Skeletal muscle satellite cell (primary cell): ENCODE measurements at regions not wholly inside any gene's neighbourhood (a gene's known extent, or its start where the extent isn't known, plus 50 kb on each side); places are given as distances from the start of the nearest gene placed in this dataset.
"Not testable (repeated sequence)": the region's sequence is repeated elsewhere in the genome, so short reads cannot be mapped to it uniquely, and the experiment has no call there.

Experiments used
- H3K27me3 ChIP-seq: 2 replicates; pipeline ENCODE4 v1.7.0; 2013; ENCODE audit warnings: low read length; ENCODE audit not compliant: control insufficient read depth, insufficient read depth
- H3K36me3 ChIP-seq: 2 replicates; pipeline ENCODE4 v1.7.0; 2013; ENCODE audit warnings: mild to moderate bottlenecking, control low read depth, low read length; ENCODE audit not compliant: insufficient read depth
- H3K4me1 ChIP-seq: 2 replicates; pipeline ENCODE4 v1.7.0; 2013; ENCODE audit warnings: low read length; ENCODE audit not compliant: control insufficient read depth, insufficient read depth
- H3K4me2 ChIP-seq: 2 replicates; pipeline ENCODE4 v1.7.0; 2013; ENCODE audit warnings: mild to moderate bottlenecking, low read length
- H3K4me3 ChIP-seq: 2 replicates; pipeline ENCODE4 v1.7.0; 2013; ENCODE audit warnings: low read length
- H3K9ac ChIP-seq: 2 replicates; pipeline ENCODE4 v1.7.0; 2013; ENCODE audit warnings: mild to moderate bottlenecking, low read depth, low read length, moderate library complexity
- H3K9me3 ChIP-seq: replicated peaks from 2 replicates; pipeline ENCODE4 v1.7.0; 2013; ENCODE audit warnings: mild to moderate bottlenecking, control low read depth, low read length

GRCh38 chr2:91843723-91844450 lies 3027.3 kb upstream of the TEKT4 start:
- H3K9me3 ChIP-seq, H3K4me2 ChIP-seq, H3K36me3 ChIP-seq, H3K9ac ChIP-seq, H3K27me3 ChIP-seq, H3K4me1 ChIP-seq, H3K4me3 ChIP-seq: not testable (repeated sequence)

GRCh38 chr2:91844451-91844825 lies 3026.8 kb upstream of the TEKT4 start:
- H3K9me3 ChIP-seq, H3K4me2 ChIP-seq: not testable (repeated sequence)

DNA sequence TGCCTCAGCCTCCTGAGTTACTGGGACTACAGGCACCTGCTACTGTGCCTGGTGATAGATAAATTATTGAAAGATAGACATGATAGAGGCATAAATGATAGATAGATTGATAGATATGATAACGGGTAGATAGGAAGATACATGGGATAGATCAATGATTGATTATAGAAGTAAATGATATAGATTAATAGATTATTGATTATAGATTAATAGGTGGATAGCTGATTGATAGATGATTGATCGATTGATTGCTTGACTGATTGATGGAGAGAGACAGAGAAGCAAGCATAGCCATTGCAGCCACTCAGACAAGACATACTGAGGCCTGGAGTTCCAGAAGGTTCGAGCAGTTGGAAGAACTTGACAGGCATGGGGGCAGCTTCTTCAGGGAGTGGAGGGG lies 3024.8 kb upstream of the TEKT4 start:
- not testable (repeated sequence) for H3K4me2 ChIP-seq, H3K27me3 ChIP-seq, H3K36me3 ChIP-seq, H3K4me1 ChIP-seq, H3K4me3 ChIP-seq, H3K9ac ChIP-seq, H3K9me3 ChIP-seq

More at GRCh38 chr2:91844451-91844825, 3026.8 kb upstream of the TEKT4 start:
- not testable (repeated sequence) for H3K4me3 ChIP-seq, H3K36me3 ChIP-seq, H3K9ac ChIP-seq, H3K27me3 ChIP-seq, H3K4me1 ChIP-seq

GRCh38 chr2:91851689-91852420 lies 3019.4 kb upstream of the TEKT4 start:
- H3K36me3 ChIP-seq, H3K27me3 ChIP-seq, H3K9me3 ChIP-seq, H3K4me3 ChIP-seq, H3K9ac ChIP-seq, H3K4me1 ChIP-seq, H3K4me2 ChIP-seq: not testable (repeated sequence)

GRCh38 chr2:91856971-91857370 lies 3014.3 kb upstream of the TEKT4 start:
- H3K4me2 ChIP-seq, H3K27me3 ChIP-seq, H3K4me1 ChIP-seq, H3K36me3 ChIP-seq, H3K9ac ChIP-seq, H3K4me3 ChIP-seq, H3K9me3 ChIP-seq: not testable (repeated sequence)

DNA sequence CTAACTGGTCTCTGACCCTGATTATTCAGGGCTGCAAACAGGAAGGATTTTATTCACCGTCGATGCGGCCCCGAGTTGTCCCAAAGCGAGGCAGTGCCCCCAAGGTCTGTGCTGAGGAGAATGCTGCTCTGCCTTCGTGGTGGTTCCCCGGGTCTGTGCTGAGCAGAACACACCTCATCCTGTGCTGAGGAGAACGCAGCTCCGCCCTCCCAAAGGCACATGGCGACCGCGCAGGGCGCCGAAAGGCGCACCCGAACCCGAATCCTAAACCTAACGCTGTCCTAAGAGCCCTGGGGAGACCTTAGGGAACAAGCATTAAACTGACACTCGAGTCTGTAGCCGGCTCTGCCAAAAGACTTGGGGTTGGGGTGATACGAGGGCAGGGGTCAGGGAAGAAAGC lies 3013.5 kb upstream of the TEKT4 start:
- H3K9me3 ChIP-seq, H3K9ac ChIP-seq, H3K36me3 ChIP-seq, H3K4me3 ChIP-seq, H3K4me2 ChIP-seq, H3K27me3 ChIP-seq, H3K4me1 ChIP-seq: not testable (repeated sequence)

DNA sequence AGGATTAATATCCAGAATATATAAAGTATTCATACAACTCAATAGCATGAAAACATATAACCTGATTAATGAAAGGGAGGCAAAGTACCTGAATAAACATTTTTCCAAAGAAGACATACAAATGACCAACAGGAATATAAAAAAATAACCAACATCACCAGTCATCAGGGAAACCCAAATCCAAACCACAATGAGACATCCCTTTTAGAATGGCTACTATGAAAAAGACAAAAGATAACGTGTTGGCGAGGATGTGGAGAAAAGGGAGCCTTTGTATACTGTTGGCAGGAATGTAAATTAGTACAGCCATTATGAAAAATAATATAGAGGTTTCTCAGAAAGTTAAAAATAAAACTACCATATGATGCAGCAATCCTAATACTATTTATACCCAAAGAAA lies 2999.5 kb upstream of the TEKT4 start:
- not testable (repeated sequence) for H3K9me3 ChIP-seq, H3K9ac ChIP-seq, H3K4me3 ChIP-seq, H3K27me3 ChIP-seq, H3K4me2 ChIP-seq, H3K36me3 ChIP-seq, H3K4me1 ChIP-seq

GRCh38 chr2:91873416-91873815 lies 2997.8 kb upstream of the TEKT4 start:
- H3K4me1 ChIP-seq, H3K9ac ChIP-seq, H3K36me3 ChIP-seq, H3K9me3 ChIP-seq, H3K4me2 ChIP-seq, H3K4me3 ChIP-seq, H3K27me3 ChIP-seq: not testable (repeated sequence)

DNA sequence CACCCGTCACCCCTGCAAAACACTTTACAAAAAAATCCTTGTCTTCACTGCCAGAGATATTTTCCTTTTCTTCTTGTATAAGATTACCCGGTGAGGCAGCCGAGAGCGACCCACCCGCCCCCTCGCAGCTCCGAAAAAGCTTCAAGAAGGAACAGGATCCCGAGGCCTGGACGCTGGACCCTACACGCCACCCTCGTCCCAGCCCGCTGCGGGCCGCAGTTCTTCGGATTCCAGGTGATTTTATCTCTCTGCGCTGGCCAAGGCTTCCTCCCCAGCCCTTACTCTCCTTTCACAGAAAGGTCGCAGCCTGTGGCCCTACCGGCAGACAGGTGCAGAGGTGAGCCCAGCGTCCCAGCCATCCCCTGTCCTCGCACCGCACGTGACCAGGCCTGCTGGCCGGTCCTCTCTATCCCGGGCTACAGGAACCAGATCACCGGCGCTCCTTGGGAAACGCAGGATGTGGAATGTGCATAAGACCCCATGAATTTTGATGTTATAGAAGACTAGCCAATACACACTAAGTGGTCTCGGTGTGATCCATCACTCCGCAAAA lies 2993.5 kb upstream of the TEKT4 start:
- not testable (repeated sequence) for H3K4me2 ChIP-seq, H3K4me3 ChIP-seq, H3K27me3 ChIP-seq, H3K4me1 ChIP-seq, H3K36me3 ChIP-seq, H3K9ac ChIP-seq, H3K9me3 ChIP-seq

- H3K9me3 ChIP-seq, H3K4me1 ChIP-seq, H3K9ac ChIP-seq, H3K4me3 ChIP-seq, H3K36me3 ChIP-seq, H3K27me3 ChIP-seq, H3K4me2 ChIP-seq: not testable (repeated sequence)
Measured at GRCh38 chr2:91895091-91895490, 2976.1 kb upstream of the TEKT4 start.

DNA sequence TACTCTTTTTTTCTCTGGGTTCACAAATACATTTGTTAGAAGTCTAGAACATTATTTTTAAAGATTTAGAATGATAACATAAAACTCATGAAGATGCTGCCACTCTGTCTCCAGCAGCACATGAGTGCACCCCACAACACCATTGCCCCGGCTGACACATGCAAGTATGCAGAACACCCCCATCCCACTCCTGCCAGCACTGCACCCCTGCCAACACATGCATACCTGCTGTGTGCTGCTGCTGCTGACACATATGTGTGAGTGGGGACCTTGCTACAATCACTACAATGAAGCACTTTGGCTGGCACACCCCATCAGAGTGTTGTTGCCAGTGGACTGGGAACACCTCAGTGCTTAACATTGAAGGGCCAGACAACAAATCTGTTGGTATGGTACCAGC lies 2953.6 kb upstream of the TEKT4 start:
- H3K4me1 ChIP-seq: not testable (repeated sequence)

More for the DNA sequence above, 2953.6 kb upstream of the TEKT4 start:
- not testable (repeated sequence) for H3K27me3 ChIP-seq, H3K36me3 ChIP-seq, H3K4me2 ChIP-seq, H3K9me3 ChIP-seq, H3K4me3 ChIP-seq, H3K9ac ChIP-seq
